LNCAP (cell line): ENCODE measurements at regions not wholly inside any gene's neighbourhood (a gene's known extent, or its start where the extent isn't known, plus 50 kb on each side); places are given as distances from the start of the nearest gene placed in this dataset.

Experiments
- CTCF ChIP-seq: fragments of 450-650 bp; IDR thresholded peaks from 2 replicates; pipeline ENCODE4 v1.5.1; 2017; ENCODE audit warnings: mild to moderate bottlenecking

DNA sequence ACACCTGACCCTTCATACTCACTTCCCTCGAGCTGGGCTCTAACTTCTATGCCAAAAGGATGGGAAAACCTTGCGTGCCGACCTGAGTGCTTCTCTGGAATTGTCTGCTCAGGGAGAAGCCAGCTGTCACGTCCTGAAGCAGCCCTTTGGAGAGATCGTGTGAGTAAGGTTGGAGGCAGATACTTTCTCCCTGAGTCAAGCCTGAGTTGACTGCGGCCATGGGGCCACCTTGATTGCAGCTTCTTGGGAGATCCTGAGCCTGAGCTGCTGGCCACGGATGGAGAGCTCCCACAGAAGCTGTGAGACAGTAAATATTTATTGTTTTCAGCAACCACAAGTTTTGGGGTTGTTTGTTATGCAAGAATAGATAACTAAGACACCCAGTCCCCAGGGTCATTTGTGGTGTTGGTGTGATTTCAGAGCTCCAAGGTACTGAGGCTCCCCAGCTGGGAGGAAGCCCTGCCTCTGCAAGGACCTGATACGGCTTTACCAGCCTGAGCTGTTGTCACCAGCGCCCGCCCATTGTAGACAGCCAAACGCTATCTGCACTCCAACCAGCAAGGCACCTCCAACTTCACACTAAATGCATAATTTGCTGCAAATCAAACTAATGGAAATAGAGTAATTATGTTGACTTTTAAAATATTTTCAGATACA lies 531.6 kb downstream of the PTPRU start:
- TF ChIP-seq CTCF = no peak

GRCh38 chr1:29767088-29767685 lies 530.9 kb downstream of the PTPRU start:
- TF ChIP-seq CTCF = no peak

DNA sequence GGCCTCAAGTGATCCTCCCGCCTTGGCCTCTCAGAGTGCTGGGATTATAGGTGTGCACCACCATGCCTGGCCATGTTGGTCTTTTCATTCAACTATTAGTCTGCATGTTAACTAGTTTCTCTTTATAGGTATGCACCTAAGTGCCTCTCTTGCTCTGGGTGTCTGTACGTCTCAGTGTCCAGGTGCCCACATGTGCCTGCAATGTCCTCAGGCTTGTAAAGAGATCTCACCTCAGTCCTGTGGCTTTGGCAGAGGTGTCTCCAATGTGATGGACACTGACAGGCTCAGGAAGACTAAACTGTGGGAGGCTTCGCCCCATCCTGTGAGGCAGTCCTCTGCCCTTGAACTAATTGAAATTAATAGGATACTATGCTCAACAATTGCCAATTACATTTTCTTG lies 526.3 kb downstream of the PTPRU start:
- no peak for TF ChIP-seq CTCF

DNA sequence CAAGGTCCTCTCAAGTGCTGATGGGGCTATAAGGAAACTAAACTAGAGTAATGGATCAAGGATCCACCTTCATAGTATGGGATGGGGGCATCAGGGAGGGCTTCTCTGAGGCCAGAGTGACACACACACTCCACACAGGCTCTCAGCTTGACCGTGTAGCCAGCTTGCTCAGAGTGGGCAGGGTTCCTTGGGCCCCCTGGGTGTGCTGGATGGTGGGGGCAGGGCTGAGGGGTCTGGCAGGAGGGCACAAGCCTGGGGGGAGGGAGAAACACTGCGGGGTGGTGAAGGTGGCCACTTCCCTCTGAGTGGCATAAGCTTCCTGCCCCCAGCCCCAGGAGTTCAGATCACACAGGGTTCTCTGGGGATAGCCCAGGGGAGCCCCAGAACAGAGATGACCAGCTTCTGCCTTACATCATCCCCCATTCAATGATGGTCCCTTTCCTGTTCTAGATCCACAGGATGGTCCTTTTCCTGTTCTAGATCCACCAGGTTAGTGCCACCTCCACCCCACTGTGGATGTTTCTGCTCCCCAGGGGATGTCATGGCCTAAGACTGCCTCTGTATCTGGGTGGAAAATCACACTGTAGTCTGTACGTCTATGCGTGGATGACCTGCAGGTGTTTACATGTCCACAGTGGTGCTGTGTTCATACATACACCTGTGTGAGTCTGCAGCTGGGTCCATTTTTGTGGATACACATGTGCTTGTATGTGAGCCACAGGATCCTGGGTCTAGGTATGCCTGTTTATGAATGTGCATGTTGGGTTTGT lies 525.0 kb downstream of the PTPRU start:
- no peak for TF ChIP-seq CTCF

DNA sequence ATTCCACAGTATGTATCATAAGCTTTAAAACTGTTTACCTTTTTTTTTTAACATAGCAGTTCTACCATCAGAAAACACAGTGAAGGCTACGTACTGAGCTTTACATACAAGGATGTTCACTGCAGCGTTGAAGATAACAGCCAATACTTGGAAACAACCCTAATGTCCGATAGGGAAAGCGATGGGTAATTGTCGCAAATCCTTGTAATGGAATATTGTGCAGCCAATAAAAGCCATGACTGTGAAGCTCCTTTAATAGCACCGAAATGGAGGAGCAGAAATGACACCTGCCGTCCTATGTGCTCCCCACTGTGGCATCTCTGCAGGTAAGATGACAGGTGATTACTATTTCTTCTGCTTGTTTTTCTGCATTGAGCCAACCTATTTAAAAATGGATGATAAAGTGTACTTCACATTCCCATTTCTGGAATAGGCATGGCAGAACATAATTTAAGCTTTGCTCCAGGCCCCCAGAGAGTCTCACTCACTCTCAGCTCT lies 523.8 kb downstream of the PTPRU start:
- no peak for TF ChIP-seq CTCF

DNA sequence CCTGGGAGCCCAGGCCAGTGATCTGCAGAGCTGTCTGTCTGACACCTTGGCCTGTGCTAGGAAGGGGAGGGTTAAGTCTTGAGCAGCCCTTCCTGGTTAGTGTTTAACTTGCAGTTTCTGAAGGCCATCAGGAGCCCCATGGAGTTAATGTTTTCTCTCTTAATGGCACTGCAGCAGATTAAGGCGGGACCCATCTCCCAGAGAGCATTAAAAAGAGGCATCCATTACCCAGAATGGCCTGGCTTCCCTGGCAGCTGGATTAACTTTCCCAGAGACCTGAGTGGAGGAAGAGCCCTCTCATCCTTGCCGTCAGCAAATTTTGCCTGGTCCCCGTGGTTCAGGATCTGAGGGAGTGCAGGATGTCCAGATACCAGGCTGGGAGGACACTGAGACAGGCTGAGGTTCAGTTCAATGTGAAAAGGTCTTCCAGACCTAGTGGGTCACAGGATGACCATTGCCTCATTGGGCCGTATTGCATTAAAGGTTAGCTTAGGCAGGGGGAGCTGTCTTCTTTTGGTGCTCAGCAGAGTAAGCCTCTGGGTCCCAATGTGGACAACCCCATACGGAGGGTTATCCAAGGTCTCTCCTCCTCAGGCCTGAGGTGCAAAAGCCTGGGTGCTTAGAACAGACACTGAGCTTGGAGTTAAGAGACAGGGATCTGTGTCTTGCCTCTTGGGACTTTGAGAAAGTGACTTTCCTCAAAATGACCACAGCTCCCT lies 522.6 kb downstream of the PTPRU start:
- no peak for TF ChIP-seq CTCF
